ENCODE measurements at regions not wholly inside any gene's neighbourhood (a gene's known extent, or its start where the extent isn't known, plus 50 kb on each side); places are given as distances from the start of the nearest gene placed in this dataset.

DNA sequence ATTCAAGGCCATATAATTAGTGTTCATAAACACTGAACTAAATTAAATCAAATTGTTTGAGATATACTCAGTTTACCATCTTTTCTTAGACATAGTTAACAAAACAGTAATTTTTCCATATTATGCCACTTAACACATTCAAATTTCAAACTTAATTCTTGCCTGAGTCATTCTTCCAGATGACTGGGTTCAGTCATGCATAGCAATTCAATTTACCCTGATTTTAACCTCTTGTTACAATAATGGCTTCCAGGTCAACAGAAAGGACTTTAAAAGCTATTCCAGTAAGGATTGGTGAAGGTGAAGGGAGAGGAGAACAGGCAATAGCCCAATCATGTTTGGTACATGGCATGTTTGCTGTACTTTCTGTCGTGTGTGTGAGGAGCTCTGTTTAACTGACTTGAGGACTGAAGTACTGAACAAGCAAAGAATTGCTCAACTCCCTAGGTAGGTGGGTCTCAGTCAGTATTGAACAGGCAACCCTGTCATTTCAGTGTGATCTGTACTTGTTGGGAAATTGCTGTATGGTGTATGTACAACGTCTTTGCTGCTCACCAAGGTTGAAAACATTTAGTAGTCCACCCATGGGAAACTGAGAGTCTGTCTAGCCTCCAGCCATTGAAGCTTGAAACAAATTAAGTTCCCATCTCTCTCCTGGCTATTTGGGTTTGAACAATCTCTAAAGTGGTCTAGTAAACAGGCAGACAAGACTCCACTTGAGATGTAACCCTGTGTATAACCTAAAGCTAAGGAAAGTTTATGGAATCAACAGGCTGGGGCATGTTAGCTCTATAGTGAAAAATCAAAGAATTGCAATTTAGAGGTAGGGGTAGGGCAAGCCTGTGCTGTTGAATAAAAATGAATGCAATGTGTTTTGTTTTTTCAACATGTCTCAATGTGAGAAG is 327.2 kb downstream of the BTG1 start:
- TF ChIP-seq, protein P1, sequence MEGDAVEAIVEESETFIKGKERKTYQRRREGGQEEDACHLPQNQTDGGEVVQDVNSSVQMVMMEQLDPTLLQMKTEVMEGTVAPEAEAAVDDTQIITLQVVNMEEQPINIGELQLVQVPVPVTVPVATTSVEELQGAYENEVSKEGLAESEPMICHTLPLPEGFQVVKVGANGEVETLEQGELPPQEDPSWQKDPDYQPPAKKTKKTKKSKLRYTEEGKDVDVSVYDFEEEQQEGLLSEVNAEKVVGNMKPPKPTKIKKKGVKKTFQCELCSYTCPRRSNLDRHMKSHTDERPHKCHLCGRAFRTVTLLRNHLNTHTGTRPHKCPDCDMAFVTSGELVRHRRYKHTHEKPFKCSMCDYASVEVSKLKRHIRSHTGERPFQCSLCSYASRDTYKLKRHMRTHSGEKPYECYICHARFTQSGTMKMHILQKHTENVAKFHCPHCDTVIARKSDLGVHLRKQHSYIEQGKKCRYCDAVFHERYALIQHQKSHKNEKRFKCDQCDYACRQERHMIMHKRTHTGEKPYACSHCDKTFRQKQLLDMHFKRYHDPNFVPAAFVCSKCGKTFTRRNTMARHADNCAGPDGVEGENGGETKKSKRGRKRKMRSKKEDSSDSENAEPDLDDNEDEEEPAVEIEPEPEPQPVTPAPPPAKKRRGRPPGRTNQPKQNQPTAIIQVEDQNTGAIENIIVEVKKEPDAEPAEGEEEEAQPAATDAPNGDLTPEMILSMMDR (IDR thresholded peaks at IDR 0.05), result no peak

- TF ChIP-seq, protein P1 (IDR thresholded peaks at IDR 0.05), result no peak
These were observed 328.1 kb downstream of the BTG1 start for GRCh38 chr12:91817517-91817916.

DNA sequence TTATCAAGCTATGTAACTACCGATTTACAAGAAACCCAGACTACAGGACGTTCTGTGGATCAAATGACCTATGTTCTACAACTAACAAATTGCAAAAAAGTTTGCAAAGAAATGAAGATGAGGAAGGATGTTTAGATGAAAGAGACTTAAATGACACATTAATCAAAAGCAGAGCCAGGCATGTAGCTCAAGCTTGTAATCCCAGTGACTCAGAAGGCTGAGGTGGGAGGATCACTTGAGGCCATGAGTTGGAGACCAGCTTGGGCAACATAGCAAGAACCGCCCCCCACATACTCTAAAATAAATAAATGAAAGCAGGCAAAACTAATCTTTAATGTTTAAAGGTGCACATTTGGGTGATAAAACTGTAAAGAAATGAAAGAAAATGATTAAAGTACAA is 331.9 kb downstream of the BTG1 start:
- TF ChIP-seq, protein P1 (IDR thresholded peaks at IDR 0.05), result no peak

DNA sequence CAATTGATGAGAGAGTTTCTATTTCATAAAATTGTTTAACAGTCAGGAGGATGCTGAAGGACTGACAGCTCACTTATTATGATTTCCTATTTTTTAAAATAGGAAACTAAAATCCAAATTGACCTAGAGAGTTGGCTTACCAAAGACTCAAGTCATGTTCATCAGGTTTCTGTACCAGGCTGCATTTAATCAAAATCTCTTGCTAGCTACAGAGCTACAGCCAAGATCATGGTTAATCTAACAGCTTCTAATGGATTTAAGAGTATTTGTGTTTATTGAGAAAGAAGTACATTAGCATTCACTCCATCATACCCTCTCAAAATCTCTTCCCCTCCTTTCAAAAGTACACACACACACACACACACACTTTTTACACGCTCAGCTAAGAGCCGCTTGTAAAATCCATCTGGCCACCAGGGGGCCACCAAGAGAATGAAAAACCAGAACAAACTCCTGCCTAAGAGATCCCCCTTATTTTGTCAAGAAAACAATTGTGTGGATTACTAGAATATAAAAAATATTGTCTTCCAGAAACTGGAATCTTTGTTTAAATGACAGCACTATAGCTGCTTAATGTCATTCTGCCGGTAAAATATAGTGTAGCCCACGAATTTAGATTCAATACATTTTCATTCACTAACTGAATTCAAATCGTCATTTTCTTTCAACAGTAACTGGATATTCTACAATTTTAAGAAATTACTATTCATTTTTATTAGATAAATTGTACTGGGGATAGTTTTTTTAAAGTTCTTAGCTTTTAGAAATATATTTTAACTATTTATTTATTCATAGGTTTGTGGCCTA is 334.0 kb downstream of the BTG1 start:
- TF ChIP-seq, protein P1 (IDR thresholded peaks at IDR 0.05), result peak; percentile 80

GRCh38 chr12:91810531-91811451 is 334.9 kb downstream of the BTG1 start:
- TF ChIP-seq, protein P1 (IDR thresholded peaks at IDR 0.05), result no peak

DNA sequence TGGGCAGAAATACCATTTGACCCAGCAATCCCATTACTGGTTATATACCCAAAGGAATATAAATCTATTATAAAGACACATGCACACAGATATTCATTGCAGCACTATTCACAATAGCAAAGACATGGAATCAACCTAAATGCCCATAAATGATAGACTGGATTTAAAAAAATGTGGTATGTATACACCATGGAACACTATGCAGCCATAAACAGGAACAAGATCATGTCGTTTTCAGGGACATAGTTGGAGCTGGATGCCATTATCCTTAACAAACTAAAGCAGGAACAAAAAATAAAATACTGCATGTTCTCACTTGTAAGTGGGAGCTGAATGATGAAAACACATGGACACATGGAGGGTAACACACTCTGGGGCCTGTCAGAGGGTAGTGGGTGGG is 335.6 kb downstream of the BTG1 start:
- TF ChIP-seq, protein P1 (IDR thresholded peaks at IDR 0.05), result no peak

GRCh38 chr12:91805031-91805430 is 340.6 kb downstream of the BTG1 start:
- TF ChIP-seq, protein P1 (IDR thresholded peaks at IDR 0.05), result no peak
